Stomach (tissue), 8 donors: ENCODE measurements at regions not wholly inside any gene's neighbourhood (a gene's known extent, or its start where the extent isn't known, plus 50 kb on each side); places are given as distances from the start of the nearest gene placed in this dataset.

Experiments used
- DNase-seq, 2 donors: peaks; one replicate each; pipeline versions ENCODE4 v3.0.0 to v3.0.0-alpha.2; 2013 to 2019
- H3K27ac ChIP-seq, 5 donors: fragments of 200-600 bp in 4 of 5; sonication (generic) in 4 of 5; one replicate each; pipeline ENCODE4 v1.5.1; 2013 to 2019; ENCODE audit warnings: mild to moderate bottlenecking in 1 of 5, moderate library complexity in 1 of 5
- H3K27me3 ChIP-seq, 3 donors: fragments of 200-600 bp; sonication (generic); one replicate each; pipeline ENCODE4 v1.5.1; 2017 to 2019; ENCODE audit warnings: mixed run types in 1 of 3
- H3K36me3 ChIP-seq, 4 donors: fragments of 200-600 bp; sonication (generic); 1 replicate in 3 of 4; 2 replicates in 1 of 4; pipeline ENCODE4 v1.5.1; 2016 to 2019
- H3K4me1 ChIP-seq, 4 donors: fragments of 200-600 bp; sonication (generic); one replicate each; pipeline ENCODE4 v1.5.1; 2016 to 2019
- H3K4me3 ChIP-seq, 4 donors: fragments of 200-600 bp; sonication (generic) in 3 of 4; one replicate each; pipeline ENCODE4 v1.5.1; 2016 to 2019; ENCODE audit warnings: mild to moderate bottlenecking in 1 of 4
- H3K9me3 ChIP-seq, 4 donors: fragments of 200-600 bp; sonication (generic); one replicate each; pipeline ENCODE4 v1.5.1; 2016 to 2019
- CTCF ChIP-seq, 7 experiments: fragments of 450-650 bp in 4 of 7; fragments of 200-600 bp in 3 of 7; sonication (generic) in 3 of 7; IDR thresholded peaks; one replicate each; pipeline ENCODE4 v1.5.1; 2016 to 2019; ENCODE audit warnings: antibody characterized with exemption in 7 of 7, control low read depth in 2 of 7, mild to moderate bottlenecking in 1 of 7
- EP300 ChIP-seq: sonication (generic); formaldehyde crosslinking; IDR thresholded peaks from one replicate; pipeline ENCODE4 v1.6.1; 2017; ENCODE audit warnings: antibody characterized with exemption
- POLR2A ChIP-seq, 4 donors: fragments of 450-650 bp; IDR thresholded peaks; one replicate each; pipeline ENCODE4 v1.6.1; 2016; ENCODE audit warnings: antibody characterized with exemption in 4 of 4, control low read depth in 2 of 4, mild to moderate bottlenecking in 1 of 4, moderate library complexity in 1 of 4
- POLR2AphosphoS5 ChIP-seq, 3 donors: sonication (generic); formaldehyde crosslinking; IDR thresholded peaks; one replicate each; pipeline ENCODE4 v1.6.1; 2016; ENCODE audit warnings: antibody characterized with exemption in 3 of 3
- WGBS, 5 donors: extraction: QIAGEN DNeasy Blood & Tissue Kit in 3 of 5; methylation state at CpG; one replicate each; pipeline versions ENCODE4 v1.1.5 to v1.1.7; 2013 to 2018; 5-methylcytosine and 5-hydroxymethylcytosine counted together
- intact Hi-C: fragments of 100-400 bp; cut with DNase I; formaldehyde crosslinking; loops from one replicate; pipeline ENCODE4 v1.15.1; 2023; ENCODE audit warnings: low total_unique reads
- donor health status: healthy with polysubstance abuse.
- donor health status: Bipolar disorder and iron deficiency.
- donor health status: healthy.

GRCh38 chr1:60488847-60489246 is 415.3 kb upstream of the C1orf87 start:
- H3K9me3 ChIP-seq, result no peaks in the 10 kb centered on the region
- no peaks in the 10 kb centered on the region for H3K4me1 ChIP-seq
- intact Hi-C loops, result no loop called here
- DNase-seq, result no peak
- H3K27ac ChIP-seq, result no peak overlapping the region
- no peaks in the 10 kb centered on the region for H3K27me3 ChIP-seq
- no peak overlapping the region for H3K4me3 ChIP-seq
- TF ChIP-seq POLR2AphosphoS5 (IDR thresholded peaks at IDR 0.05) (no peak), CTCF (IDR thresholded peaks at IDR 0.05) (no peak), EP300 (no peak)
- no peaks in the 10 kb centered on the region for H3K36me3 ChIP-seq

- WGBS, 5 donors, result 73 to 87% (median 77%) methylated on average over 3 of the region's 3 CpGs
- H3K9me3 ChIP-seq, result no peaks in the 10 kb centered on the region
- no peak for DNase-seq
- no peaks in the 10 kb centered on the region for H3K4me1 ChIP-seq
- TF ChIP-seq POLR2AphosphoS5 (IDR thresholded peaks at IDR 0.05) (no peak), POLR2A (IDR thresholded peaks at IDR 0.05) (no peak), CTCF (IDR thresholded peaks at IDR 0.05) (no peak), EP300 (no peak)
- no peaks in the 10 kb centered on the region for H3K27me3 ChIP-seq
- no peaks in the 10 kb centered on the region for H3K36me3 ChIP-seq
- no peak overlapping the region for H3K4me3 ChIP-seq
- no peak overlapping the region for H3K27ac ChIP-seq
- intact Hi-C loops, result no loop called here
Observed at GRCh38 chr1:60487565-60488345, 414.2 kb upstream of the C1orf87 start.

GRCh38 chr1:60483509-60483908 is 409.9 kb upstream of the C1orf87 start:
- 54 to 68% (median 65%) methylated on average over 3 of the region's 3 CpGs for WGBS, 5 donors

GRCh38 chr1:60470246-60470645 is 396.7 kb upstream of the C1orf87 start:
- no peaks in the 10 kb centered on the region for H3K9me3 ChIP-seq
- H3K27ac ChIP-seq, result no peak overlapping the region
- H3K36me3 ChIP-seq, result no peaks in the 10 kb centered on the region
- TF ChIP-seq POLR2AphosphoS5 (IDR thresholded peaks at IDR 0.05) (no peak), POLR2A (IDR thresholded peaks at IDR 0.05) (no peak), CTCF (IDR thresholded peaks at IDR 0.05) (no peak), EP300 (no peak)
- no peak overlapping the region for H3K4me3 ChIP-seq
- WGBS, 5 donors, result 49 to 84% (median 68%) methylated on average over 1 of the region's 1 CpG
- intact Hi-C loops, result no loop called here
- no peak for DNase-seq
- no peaks in the 10 kb centered on the region for H3K4me1 ChIP-seq
- H3K27me3 ChIP-seq, result no peaks in the 10 kb centered on the region

More at GRCh38 chr1:60483509-60483908, 409.9 kb upstream of the C1orf87 start:
- no peaks in the 10 kb centered on the region for H3K36me3 ChIP-seq
- no peak overlapping the region for H3K27ac ChIP-seq
- DNase-seq, result peak in 1 of 2 donors; percentile 6
- no peaks in the 10 kb centered on the region for H3K27me3 ChIP-seq
- H3K9me3 ChIP-seq, result peaks cover 0 to 9% (median 6%) of the 10 kb centered on the region in 4 donors
- H3K4me1 ChIP-seq, result no peaks in the 10 kb centered on the region
- intact Hi-C loops, result no loop called here
- H3K4me3 ChIP-seq, result no peak overlapping the region
- TF ChIP-seq POLR2AphosphoS5 (IDR thresholded peaks at IDR 0.05) (no peak), CTCF (IDR thresholded peaks at IDR 0.05) (no peak), EP300 (no peak), POLR2A (IDR thresholded peaks at IDR 0.05) (no peak)
